Lung (tissue), 11 donors: ENCODE measurements at regions not wholly inside any gene's neighbourhood (a gene's known extent, or its start where the extent isn't known, plus 50 kb on each side); places are given as distances from the start of the nearest gene placed in this dataset.

Experiments used
- ATAC-seq: fragments of 200-7000 bp; cut with Tn5 transposase; one replicate; pipeline ENCODE4 v1.9.1; 2020; ENCODE audit warnings: moderate number of reproducible peaks; ENCODE audit not compliant: insufficient read depth, low FRiP score
- DNase-seq, 3 donors: peaks; one replicate each; pipeline ENCODE4 v3.0.0-alpha.2; 2013 to 2017
- H3K27ac ChIP-seq, 2 donors: one replicate each; pipeline ENCODE4 v1.5.1; 2013; ENCODE audit warnings: mild to moderate bottlenecking in 2 of 2, moderate library complexity in 2 of 2, control low read depth in 1 of 2, inconsistent platforms in 1 of 2, low read depth in 1 of 2, low read length in 1 of 2
- H3K27me3 ChIP-seq, 3 donors: one replicate each; pipeline ENCODE4 v1.5.1; 2013; ENCODE audit warnings: low read length in 2 of 3; ENCODE audit not compliant: control insufficient read depth in 3 of 3, insufficient read depth in 3 of 3
- H3K36me3 ChIP-seq, 4 donors: one replicate each; pipeline ENCODE4 v1.5.1; 2013; ENCODE audit warnings: low read length in 4 of 4, mild to moderate bottlenecking in 1 of 4, moderate library complexity in 1 of 4; ENCODE audit not compliant: control insufficient read depth in 4 of 4, insufficient read depth in 4 of 4
- H3K4me1 ChIP-seq, 5 donors: one replicate each; pipeline ENCODE4 v1.5.1; 2013; ENCODE audit warnings: low read length in 5 of 5, mild to moderate bottlenecking in 2 of 5, moderate library complexity in 1 of 5; ENCODE audit not compliant: control insufficient read depth in 5 of 5, insufficient read depth in 5 of 5
- H3K4me3 ChIP-seq: one replicate; pipeline ENCODE4 v1.5.1; 2013; ENCODE audit warnings: mild to moderate bottlenecking, control low read depth, moderate library complexity
- H3K9ac ChIP-seq, 2 donors: one replicate each; pipeline ENCODE4 v1.5.1; 2013; ENCODE audit warnings: low read length in 2 of 2, control low read depth in 1 of 2; ENCODE audit not compliant: insufficient read depth in 1 of 2
- H3K9me3 ChIP-seq, 4 donors: one replicate each; pipeline ENCODE4 v1.5.1; 2013; ENCODE audit warnings: low read length in 3 of 4, mild to moderate bottlenecking in 1 of 4, moderate library complexity in 1 of 4; ENCODE audit not compliant: control insufficient read depth in 4 of 4, insufficient read depth in 3 of 4
- CTCF ChIP-seq: IDR thresholded peaks from 2 replicates; pipeline ENCODE4 v1.5.1; 2012; ENCODE audit warnings: mild to moderate bottlenecking; ENCODE audit errors: control extremely low read depth, extremely low read depth
- WGBS, 2 donors: extraction: QIAGEN DNeasy Blood & Tissue Kit; methylation state at CpG; one replicate each; pipeline ENCODE4 v1.1.7; 2013; 5-methylcytosine and 5-hydroxymethylcytosine counted together
- donor health status: control.
- donor health status: control.
- donor health status: Bipolar disorder and iron deficiency.
- donor health status: healthy.
- donor health status: DM: yes; HTN: yes; CAD: no.

DNA sequence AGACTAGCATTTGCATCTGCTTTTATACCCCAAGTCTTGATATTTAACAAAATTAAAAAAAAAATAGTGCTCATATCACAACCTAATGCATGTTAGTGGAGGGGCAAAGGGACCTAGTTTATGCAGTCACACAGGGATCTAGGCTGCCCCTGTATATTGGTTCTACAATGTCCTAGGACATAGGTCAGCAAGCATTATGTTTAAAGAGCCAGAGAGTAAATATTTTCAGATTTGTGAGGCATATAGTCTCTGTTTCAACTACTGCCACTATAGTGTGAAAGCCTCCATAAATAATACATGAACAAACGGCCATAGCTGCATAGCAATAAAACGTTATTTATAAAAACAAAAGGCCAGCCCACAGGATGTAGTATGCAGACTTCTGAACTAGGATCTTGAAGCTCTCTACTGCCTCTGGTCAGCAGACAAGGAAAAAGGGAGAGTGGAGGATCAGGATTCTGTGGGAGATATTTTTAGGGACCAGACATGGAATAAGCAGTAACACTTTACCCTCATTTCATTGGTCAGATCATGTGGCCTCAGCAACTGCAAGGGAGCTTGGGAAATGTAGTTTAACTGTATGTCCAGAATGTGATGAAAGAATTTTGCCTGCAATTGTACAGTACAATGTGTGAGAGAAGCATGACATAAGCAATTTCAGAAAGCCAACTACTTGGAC is 414.2 kb upstream of the SPTLC3 start:
- Histone ChIP-seq H3K4me1 (peaks cover 0 to 8% (median 0%) of the 10 kb centered on the region in 5 donors), H3K27me3 (no peaks in the 10 kb centered on the region), H3K36me3 (no peaks in the 10 kb centered on the region), H3K4me3 (no peak overlapping the region), H3K9me3 (no peaks in the 10 kb centered on the region), H3K9ac (no peak overlapping the region), H3K27ac (no peak overlapping the region)
- 43 to 46% methylated on average over 2 of the region's 2 CpGs for WGBS, 2 donors
- peak in 2 of 3 donors; percentile 36 to 47 for DNase-seq
- ATAC-seq, result no peak
- TF ChIP-seq CTCF, result no peak

DNA sequence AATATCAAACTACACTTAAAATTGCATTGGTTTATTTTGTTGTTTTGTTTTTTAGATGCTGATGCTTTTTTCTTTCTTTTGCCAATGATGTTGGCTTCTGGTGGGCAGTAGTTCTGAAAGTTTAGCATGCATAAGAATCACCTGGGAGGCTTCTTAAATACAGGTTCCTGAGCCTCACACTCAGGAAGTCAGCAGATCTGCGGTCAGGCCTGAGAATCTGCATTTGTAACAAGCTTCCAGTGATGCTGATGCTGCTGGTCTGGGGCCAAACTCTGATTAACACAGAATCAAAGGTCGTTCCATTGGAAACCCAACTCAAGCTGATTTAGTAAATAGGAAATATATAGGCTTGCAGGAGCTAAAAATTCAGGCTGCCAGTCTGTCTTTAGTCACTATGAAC is 412.9 kb upstream of the SPTLC3 start:
- no peak for ATAC-seq
- no peak overlapping the region for H3K27ac ChIP-seq
- H3K4me1 ChIP-seq, result peaks cover 0 to 8% (median 0%) of the 10 kb centered on the region in 5 donors
- H3K4me3 ChIP-seq, result no peak overlapping the region
- no peak overlapping the region for H3K9ac ChIP-seq
- no peaks in the 10 kb centered on the region for H3K9me3 ChIP-seq
- H3K27me3 ChIP-seq, result no peaks in the 10 kb centered on the region
- no peak for DNase-seq
- H3K36me3 ChIP-seq, result no peaks in the 10 kb centered on the region
- WGBS, 2 donors, result 71 to 72% methylated on average over 2 of the region's 2 CpGs
- TF ChIP-seq CTCF, result no peak

DNA sequence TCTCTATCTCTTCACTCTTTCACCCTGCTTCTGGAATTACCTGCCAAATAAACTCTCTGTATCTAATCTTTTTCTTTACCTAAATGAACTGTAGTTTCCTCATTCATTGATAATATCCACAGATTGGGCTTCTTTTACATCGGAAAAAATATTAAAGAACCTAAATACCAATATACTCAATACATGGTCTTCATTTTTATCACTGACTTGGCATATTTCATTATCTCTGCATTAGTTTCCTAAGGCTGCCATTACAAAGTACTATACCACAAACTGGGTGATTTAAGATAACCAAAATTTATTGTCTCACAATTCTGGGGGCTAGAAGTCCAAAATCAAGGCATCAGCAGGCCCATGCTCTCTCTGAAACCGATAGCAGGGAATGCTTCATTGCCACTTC is 411.9 kb upstream of the SPTLC3 start:
- Histone ChIP-seq H3K4me1 (peaks cover 0 to 8% (median 0%) of the 10 kb centered on the region in 5 donors), H3K27ac (no peak overlapping the region), H3K36me3 (no peaks in the 10 kb centered on the region), H3K27me3 (no peaks in the 10 kb centered on the region), H3K4me3 (no peak overlapping the region), H3K9ac (no peak overlapping the region), H3K9me3 (no peaks in the 10 kb centered on the region)
- no peak for DNase-seq
- TF ChIP-seq CTCF, result no peak
- WGBS, 2 donors, result 67 to 71% methylated on average over 2 of the region's 2 CpGs
- no peak for ATAC-seq

DNA sequence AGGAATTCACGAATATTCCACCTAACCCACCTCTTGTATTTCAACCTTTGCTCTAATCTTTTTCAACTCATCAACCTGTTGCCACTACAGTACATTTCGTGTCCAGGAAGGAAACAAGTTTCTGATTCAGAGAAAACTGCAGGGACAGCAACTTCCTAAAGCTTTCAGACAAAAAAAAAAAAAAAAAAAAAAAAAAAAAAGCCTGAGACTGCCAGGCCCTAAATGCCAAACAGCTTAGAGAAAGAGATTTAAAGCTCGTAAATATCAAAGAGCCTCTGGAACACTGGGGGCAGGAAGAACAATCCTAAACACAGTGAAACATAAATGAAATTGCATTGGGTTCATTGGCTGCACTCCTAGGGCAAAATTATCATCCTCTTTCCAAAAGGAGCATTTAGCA is 411.2 kb upstream of the SPTLC3 start:
- H3K9ac ChIP-seq, result no peak overlapping the region

More for the DNA sequence above, 411.2 kb upstream of the SPTLC3 start:
- Histone ChIP-seq H3K4me3 (no peak overlapping the region), H3K9me3 (no peaks in the 10 kb centered on the region), H3K27ac (no peak overlapping the region), H3K36me3 (no peaks in the 10 kb centered on the region), H3K4me1 (peaks cover 0 to 8% (median 0%) of the 10 kb centered on the region in 5 donors), H3K27me3 (no peaks in the 10 kb centered on the region)
- TF ChIP-seq CTCF, result no peak
- DNase-seq (peak in 2 of 3 donors; percentile 46 to 57), ATAC-seq (no peak)
- WGBS, 2 donors, result 35% methylated on average over 3 of the region's 3 CpGs
